ENCODE measurements at regions not wholly inside any gene's neighbourhood (a gene's known extent, or its start where the extent isn't known, plus 50 kb on each side); places are given as distances from the start of the nearest gene placed in this dataset.

DNA sequence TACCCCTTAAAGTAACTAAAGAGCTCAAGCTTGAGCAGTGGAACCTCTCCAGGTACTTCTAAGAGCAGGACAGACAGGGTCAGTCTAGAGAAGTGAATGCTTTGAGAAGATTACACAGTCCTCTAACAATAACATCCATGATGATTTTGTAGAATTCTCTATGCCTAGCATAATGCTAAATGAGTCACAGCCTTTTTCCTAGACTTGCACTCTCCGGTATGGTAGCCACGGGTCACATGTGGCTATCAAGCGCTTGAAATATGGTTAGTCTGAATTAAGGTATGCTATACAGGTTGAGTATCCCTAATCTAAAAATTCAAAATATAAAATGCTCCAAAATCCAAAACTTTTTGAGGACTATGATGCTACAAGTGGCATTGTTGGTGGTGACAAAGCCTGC, 166.6 kb upstream of the MKLN1 start:
- H3K36me3 ChIP-seq = no peaks in the 10 kb centered on the region
- no peaks in the 10 kb centered on the region for H3K4me1 ChIP-seq
- no peak for TF ChIP-seq POLR2A (IDR thresholded peaks at IDR 0.05)
- H3K27ac ChIP-seq = no peak overlapping the region
- no peaks in the 10 kb centered on the region for H3K9me3 ChIP-seq
- no peak for DNase-seq
- no peaks in the 10 kb centered on the region for H3K27me3 ChIP-seq
- H3K4me3 ChIP-seq = no peak overlapping the region

DNA sequence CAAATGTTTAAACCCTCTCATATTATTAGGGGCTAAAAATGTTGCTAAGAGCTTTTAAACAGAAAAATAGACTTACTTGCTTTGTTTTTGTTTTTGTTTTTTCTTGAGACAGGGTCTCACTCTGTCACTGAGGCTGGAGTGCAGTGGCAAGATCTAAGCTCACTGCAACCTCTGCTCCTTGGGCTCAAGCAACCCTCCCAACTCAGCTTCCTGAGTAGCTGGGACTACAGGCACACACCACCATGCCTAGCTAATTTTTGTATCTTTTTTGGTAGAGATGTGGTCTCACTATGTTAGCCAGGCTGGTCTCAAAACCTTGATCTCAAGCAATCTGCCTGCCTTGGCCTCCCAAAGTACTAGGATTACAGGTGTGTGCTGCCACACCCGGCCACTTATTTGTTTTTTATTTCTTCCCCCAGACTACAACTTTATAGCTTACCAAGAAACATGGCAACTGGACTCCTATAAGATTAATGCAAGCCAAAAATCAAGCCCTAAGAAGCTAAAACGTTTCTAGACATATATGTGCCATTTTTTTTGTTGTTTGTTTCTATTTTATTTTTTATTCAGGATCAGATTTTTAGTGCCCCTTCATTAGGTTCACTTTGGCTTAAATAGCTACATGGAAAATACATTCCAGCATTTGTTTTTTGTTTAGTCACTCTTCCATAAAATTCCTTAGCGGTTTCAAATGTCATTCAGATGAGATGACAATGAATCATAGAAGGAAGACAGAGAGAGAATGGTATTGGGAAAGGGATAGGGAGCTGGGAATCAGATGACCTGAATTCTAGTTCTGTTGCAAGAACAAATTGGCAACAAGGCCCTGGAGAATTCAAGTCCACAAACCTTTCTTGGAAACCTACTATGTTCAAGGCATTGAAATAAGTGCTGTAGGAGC, 163.4 kb upstream of the MKLN1 start:
- no peak overlapping the region for H3K4me3 ChIP-seq
- H3K27ac ChIP-seq = no peak overlapping the region
- no peaks in the 10 kb centered on the region for H3K4me1 ChIP-seq
- H3K27me3 ChIP-seq = no peaks in the 10 kb centered on the region
- H3K9me3 ChIP-seq = no peaks in the 10 kb centered on the region
- H3K36me3 ChIP-seq = no peaks in the 10 kb centered on the region
- DNase-seq = no peak
- TF ChIP-seq, protein P1, sequence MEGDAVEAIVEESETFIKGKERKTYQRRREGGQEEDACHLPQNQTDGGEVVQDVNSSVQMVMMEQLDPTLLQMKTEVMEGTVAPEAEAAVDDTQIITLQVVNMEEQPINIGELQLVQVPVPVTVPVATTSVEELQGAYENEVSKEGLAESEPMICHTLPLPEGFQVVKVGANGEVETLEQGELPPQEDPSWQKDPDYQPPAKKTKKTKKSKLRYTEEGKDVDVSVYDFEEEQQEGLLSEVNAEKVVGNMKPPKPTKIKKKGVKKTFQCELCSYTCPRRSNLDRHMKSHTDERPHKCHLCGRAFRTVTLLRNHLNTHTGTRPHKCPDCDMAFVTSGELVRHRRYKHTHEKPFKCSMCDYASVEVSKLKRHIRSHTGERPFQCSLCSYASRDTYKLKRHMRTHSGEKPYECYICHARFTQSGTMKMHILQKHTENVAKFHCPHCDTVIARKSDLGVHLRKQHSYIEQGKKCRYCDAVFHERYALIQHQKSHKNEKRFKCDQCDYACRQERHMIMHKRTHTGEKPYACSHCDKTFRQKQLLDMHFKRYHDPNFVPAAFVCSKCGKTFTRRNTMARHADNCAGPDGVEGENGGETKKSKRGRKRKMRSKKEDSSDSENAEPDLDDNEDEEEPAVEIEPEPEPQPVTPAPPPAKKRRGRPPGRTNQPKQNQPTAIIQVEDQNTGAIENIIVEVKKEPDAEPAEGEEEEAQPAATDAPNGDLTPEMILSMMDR (IDR thresholded peaks at IDR 0.05) = no peak

DNA sequence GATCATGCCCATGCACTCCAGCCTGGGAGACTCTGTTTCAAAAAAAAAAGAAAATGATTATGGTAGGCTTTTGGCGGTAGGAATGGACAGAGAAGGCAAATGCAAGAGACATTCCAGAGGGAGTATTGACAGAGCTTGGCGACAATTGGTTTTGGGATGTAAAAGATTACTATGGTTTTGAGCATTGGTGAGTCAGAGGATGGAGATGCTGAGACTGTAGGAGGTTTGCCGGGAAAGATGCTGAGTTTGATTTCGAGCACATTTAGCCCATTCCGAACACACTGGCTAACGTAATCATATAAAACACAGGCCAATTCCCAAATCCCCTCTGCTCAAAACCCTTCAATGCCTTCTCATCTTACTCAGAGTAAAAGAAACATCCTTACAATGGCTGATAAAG, 161.6 kb upstream of the MKLN1 start:
- H3K36me3 ChIP-seq = no peaks in the 10 kb centered on the region
- DNase-seq = no peak
- H3K27me3 ChIP-seq = no peaks in the 10 kb centered on the region
- H3K27ac ChIP-seq = no peak overlapping the region
- H3K9me3 ChIP-seq = no peaks in the 10 kb centered on the region
- H3K4me1 ChIP-seq = no peaks in the 10 kb centered on the region
- TF ChIP-seq POLR2A (IDR thresholded peaks at IDR 0.05) = no peak
- TF ChIP-seq, protein P1 (IDR thresholded peaks at IDR 0.05) = no peak
- no peak overlapping the region for H3K4me3 ChIP-seq

DNA sequence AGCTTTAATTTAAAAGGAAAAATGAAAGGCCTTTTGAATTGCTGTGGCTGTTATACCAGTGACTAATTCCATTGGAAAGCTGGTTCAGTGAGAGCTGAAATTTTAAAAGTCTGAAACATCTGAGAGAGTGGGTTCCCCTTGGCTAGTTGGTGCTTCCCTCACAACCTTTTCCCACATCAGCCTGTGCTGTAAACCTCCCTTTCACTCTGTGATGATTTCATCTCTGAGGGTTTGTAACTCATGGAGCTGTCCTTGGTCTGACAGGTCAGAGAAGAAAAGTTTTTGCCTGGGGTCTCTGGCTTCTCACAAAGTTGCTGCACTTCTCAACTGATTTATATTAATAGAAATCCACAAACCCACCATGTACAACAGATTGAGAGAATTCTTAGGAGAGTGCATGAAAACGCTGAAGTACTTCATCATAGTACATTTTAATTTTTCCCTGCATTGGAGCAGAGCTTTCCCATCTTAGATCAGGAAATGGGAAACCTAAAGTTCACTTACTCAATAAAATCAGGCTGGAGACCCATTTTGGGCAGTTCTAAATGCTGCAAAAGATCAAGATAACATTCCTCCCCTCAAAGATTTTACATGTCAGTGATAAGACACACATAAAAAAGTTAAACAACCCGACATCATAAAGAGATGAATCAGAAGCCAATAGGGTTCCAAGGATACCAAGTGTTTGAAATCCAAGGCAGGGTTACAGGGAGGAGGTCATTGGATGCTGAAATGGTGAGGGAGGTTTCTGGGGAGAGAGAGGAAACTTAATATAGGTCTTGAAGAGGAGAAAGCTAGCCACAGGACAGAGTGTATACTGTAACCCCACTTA, 157.0 kb upstream of the MKLN1 start:
- no peaks in the 10 kb centered on the region for H3K27me3 ChIP-seq
- H3K9me3 ChIP-seq = no peaks in the 10 kb centered on the region
- no peaks in the 10 kb centered on the region for H3K4me1 ChIP-seq
- H3K36me3 ChIP-seq = no peaks in the 10 kb centered on the region
- H3K27ac ChIP-seq = no peak overlapping the region
- no peak for DNase-seq
- TF ChIP-seq POLR2A (IDR thresholded peaks at IDR 0.05) = no peak
- TF ChIP-seq, protein P1 (IDR thresholded peaks at IDR 0.05) = no peak
- no peak overlapping the region for H3K4me3 ChIP-seq

DNA sequence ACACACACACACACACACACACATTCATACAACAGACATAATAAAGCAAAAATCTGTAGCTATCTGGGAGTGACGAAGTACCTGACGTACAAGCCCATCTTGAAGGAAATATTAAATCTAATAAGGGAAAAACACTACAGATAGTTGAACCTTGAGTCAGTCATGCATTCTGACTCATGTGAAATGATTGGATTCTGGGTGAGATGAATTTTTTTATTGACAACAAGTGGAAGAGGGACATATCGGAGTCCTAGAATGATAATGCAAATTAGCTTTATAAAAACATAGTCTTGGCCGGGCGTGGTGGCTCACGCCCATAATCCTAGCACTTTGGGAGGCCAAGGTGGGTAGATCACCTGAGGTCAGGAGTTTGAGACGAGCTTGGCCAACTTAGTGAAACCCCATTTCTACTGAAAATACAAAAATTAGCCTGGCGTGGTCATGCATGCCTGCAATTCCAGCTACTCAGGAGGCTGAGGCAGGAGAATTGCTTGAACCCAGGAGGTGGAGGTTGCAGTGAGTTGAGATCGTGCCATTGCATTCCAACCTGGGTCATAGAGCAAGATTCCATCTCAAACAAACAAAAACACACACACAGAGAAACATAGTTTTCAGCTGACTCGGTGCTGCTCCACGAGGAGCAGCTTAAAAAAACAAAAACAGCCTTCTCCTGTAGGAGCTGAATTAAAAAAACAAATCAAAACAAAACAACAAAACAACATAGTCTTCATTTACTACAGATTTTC, 154.4 kb upstream of the MKLN1 start:
- no peaks in the 10 kb centered on the region for H3K9me3 ChIP-seq
- H3K4me1 ChIP-seq = no peaks in the 10 kb centered on the region
- H3K36me3 ChIP-seq = no peaks in the 10 kb centered on the region
- TF ChIP-seq POLR2A (IDR thresholded peaks at IDR 0.05) = no peak
- TF ChIP-seq, protein P1 (IDR thresholded peaks at IDR 0.05) = no peak
- no peaks in the 10 kb centered on the region for H3K27me3 ChIP-seq
- H3K4me3 ChIP-seq = no peak overlapping the region
- H3K27ac ChIP-seq = no peak overlapping the region
- DNase-seq = no peak

All from Peyer's patch (tissue), 4 donors.